Activated naive CD4-positive, alpha-beta T cell treated with anti-CD3 and anti-CD28 coated beads, Interleukin-2, amount 10 ng/mL, durations not matched to agents 7 days and 5 days (primary cell): ENCODE measurements at regions not wholly inside any gene's neighbourhood (a gene's known extent, or its start where the extent isn't known, plus 50 kb on each side); places are given as distances from the start of the nearest gene placed in this dataset.

Experiments
- CTCF ChIA-PET: fragments of 350-600 bp; sonication (Branson Sonifier 250); formaldehyde crosslinking; loops from one replicate; lab custom pipeline; 2021; ENCODE audit warnings: antibody characterized with exemption; lab: Charles Lee
- DNase-seq: peaks from one replicate; pipeline ENCODE4 v3.0.0-alpha.2; 2020
- H3K27ac Mint-ChIP-seq: one replicate; pipeline ENCODE4 v1.8.0; 2021; ENCODE audit warnings: mild to moderate bottlenecking, moderate library complexity, mixed read lengths
- H3K27me3 Mint-ChIP-seq: one replicate; pipeline ENCODE4 v1.8.0; 2021; ENCODE audit warnings: mild to moderate bottlenecking, mixed read lengths
- H3K36me3 Mint-ChIP-seq: one replicate; pipeline ENCODE4 v1.8.0; 2021; ENCODE audit warnings: mixed read lengths
- H3K4me1 Mint-ChIP-seq: one replicate; pipeline ENCODE4 v1.8.0; 2021; ENCODE audit warnings: mixed read lengths
- H3K4me3 Mint-ChIP-seq: one replicate; pipeline ENCODE4 v1.8.0; 2021; ENCODE audit warnings: mild to moderate bottlenecking, moderate library complexity, mixed read lengths
- H3K9me3 Mint-ChIP-seq: one replicate; pipeline ENCODE4 v1.8.0; 2021; ENCODE audit warnings: mixed read lengths

GRCh38 chr17:77427391-77427991 is 286.7 kb downstream of the SEC14L1 start:
- H3K9me3 Mint-ChIP-seq, result no peaks in the 10 kb centered on the region

DNA sequence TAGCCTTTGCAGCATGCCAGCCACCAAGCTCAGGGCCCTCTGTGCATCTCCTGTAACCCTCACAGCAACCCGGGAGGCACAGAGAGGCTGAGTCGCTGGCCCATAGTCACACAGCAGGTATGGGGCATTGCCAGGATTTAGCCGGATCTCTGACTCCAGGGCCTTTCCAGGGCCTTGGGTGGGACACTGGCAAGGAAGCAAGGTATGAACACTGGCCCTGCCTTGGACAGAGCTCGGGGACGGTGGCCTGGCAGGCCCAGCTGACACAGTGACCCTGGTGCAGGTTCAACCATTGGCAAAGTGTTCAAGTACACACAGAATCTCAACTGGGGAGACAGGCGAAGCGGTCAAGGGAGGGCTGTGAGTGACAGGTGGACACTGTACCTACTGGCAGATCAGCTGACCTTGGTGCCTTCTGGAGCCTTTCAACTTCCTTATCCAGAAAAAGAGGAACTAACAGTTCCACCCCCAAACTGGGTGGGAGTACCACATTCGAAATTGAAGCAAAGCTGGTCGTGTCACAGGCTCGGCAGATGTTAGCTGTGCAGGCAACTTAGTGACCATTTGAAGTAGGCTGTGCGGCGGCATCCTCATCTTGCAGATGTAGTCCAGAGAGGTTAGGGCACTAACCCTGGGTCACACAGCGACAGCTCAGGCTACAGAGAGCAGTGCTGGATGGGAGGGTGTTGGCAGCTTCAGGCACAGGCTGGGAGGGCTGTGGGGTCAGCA is 287.4 kb downstream of the SEC14L1 start:
- H3K27ac Mint-ChIP-seq, result peak overlapping the region; percentile 17
- peaks cover 37% of the 10 kb centered on the region for H3K36me3 Mint-ChIP-seq
- DNase-seq, result no peak
- peaks cover 93% of the 10 kb centered on the region for H3K4me1 Mint-ChIP-seq
- no peaks in the 10 kb centered on the region for H3K27me3 Mint-ChIP-seq
- H3K4me3 Mint-ChIP-seq, result no peak overlapping the region
- H3K9me3 Mint-ChIP-seq, result no peaks in the 10 kb centered on the region
- CTCF ChIA-PET, result interaction anchor here (1.1 to 13.6 kb wide), 11 partner anchors 9 to 114 kb away, joined by 3 to 119 read pairs (median 8); no protein-coding TSS in a partner anchor

More at GRCh38 chr17:77427391-77427991, 286.7 kb downstream of the SEC14L1 start:
- Mint-ChIP-seq H3K36me3 (peaks cover 37% of the 10 kb centered on the region), H3K4me1 (peaks cover 91% of the 10 kb centered on the region), H3K4me3 (no peak overlapping the region), H3K27ac (no peak overlapping the region), H3K27me3 (no peaks in the 10 kb centered on the region)
- DNase-seq, result no peak
- CTCF ChIA-PET, result interaction anchor here (1.4 to 13.6 kb wide), 3 partner anchors 27 to 65 kb away, joined by 4 to 119 read pairs (median 21); no protein-coding TSS in a partner anchor

DNA sequence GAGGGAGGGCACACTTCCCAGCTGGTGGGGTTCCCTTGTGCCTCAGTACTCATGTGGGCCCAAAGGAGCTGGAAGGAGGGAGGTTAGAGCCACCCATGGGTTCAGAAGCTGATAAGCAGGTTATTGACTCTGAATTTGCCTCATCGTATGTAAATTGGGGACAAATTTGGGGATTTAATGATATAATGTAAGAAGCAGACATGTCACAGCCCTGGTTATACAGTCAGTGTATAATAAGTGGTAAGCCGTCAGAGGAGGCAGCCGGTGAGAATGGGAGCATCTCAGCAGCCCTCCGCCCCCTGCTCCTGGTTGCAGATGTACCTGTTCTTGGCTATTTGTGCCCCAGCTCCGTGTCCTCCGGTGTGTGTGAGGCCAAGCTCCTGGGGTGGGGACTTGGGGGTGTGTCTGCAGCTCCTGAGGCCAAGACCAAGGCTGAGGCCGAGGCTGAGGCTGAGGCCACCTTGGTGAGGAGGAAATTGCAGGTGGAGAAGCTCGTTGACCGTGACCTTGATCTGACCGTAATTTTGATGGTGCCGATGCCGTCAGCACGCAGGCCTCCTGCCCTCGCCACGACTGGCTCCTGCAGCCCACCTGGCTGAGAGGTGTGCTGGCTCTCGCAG is 288.1 kb downstream of the SEC14L1 start:
- peaks cover 39% of the 10 kb centered on the region for H3K36me3 Mint-ChIP-seq
- no peak for DNase-seq
- no peaks in the 10 kb centered on the region for H3K27me3 Mint-ChIP-seq
- H3K27ac Mint-ChIP-seq, result peak overlapping the region; percentile 17
- peaks cover 94% of the 10 kb centered on the region for H3K4me1 Mint-ChIP-seq
- no peak overlapping the region for H3K4me3 Mint-ChIP-seq
- CTCF ChIA-PET, result interaction anchor here (1.1 to 13.6 kb wide), 20 partner anchors 7 to 113 kb away, joined by 3 to 119 read pairs (median 10); no protein-coding TSS in a partner anchor
- no peaks in the 10 kb centered on the region for H3K9me3 Mint-ChIP-seq

GRCh38 chr17:77429369-77429968 is 288.7 kb downstream of the SEC14L1 start:
- H3K9me3 Mint-ChIP-seq, result no peaks in the 10 kb centered on the region
- H3K27ac Mint-ChIP-seq, result peak overlapping the region; percentile 74
- peaks cover 96% of the 10 kb centered on the region for H3K4me1 Mint-ChIP-seq
- no peak overlapping the region for H3K4me3 Mint-ChIP-seq
- CTCF ChIA-PET, result interaction anchor here (0.7 to 13.6 kb wide), 35 partner anchors 8 to 584 kb away, joined by 3 to 119 read pairs (median 6); no protein-coding TSS in a partner anchor
- peaks cover 44% of the 10 kb centered on the region for H3K36me3 Mint-ChIP-seq
- no peaks in the 10 kb centered on the region for H3K27me3 Mint-ChIP-seq
- DNase-seq, result no peak

DNA sequence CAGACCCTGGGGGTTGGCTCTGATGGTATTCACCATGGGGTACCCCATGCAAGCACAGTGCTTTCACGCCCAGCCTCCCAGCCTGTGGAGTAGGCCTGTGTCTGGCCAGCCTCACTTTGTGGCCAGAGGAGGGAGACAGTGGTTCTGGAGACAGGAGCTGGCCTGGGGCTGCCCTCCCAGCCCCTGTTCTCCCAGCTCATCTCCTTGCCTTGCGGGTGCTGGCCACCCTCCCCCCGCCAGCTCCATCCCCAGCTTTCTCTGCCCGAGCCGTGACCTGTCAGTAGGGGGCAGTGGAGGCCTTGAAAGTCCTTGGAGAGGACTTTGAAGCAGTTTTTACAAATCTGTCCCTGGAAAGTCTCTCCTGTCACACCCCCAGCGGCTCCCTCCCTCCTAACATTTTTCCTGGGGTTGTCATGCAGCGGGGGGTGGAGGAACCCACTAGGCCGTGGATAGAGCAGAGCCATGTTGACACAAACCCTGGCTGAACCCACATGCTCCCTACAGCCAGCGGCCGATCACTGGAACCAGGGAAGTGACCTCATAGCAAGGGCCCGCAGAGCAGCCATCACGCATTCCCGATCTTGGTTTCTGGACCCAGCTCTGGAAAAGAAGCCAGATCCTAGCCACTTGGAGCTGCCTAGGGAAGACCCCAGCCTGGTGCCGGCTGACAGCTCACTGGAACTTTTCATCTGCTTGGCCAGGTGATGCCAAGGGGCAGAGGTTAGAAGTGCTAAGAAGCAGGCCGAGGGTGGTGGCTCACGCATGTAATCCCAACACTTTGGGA is 289.4 kb downstream of the SEC14L1 start:
- Mint-ChIP-seq H3K4me1 (peaks cover 96% of the 10 kb centered on the region), H3K4me3 (no peak overlapping the region), H3K27ac (peak overlapping the region; percentile 83), H3K9me3 (no peaks in the 10 kb centered on the region), H3K27me3 (no peaks in the 10 kb centered on the region), H3K36me3 (peaks cover 51% of the 10 kb centered on the region)
- DNase-seq, result peak; percentile 90
- CTCF ChIA-PET, result interaction anchor here (0.7 to 13.6 kb wide), 35 partner anchors 8 to 583 kb away, joined by 3 to 119 read pairs (median 6); no protein-coding TSS in a partner anchor

DNA sequence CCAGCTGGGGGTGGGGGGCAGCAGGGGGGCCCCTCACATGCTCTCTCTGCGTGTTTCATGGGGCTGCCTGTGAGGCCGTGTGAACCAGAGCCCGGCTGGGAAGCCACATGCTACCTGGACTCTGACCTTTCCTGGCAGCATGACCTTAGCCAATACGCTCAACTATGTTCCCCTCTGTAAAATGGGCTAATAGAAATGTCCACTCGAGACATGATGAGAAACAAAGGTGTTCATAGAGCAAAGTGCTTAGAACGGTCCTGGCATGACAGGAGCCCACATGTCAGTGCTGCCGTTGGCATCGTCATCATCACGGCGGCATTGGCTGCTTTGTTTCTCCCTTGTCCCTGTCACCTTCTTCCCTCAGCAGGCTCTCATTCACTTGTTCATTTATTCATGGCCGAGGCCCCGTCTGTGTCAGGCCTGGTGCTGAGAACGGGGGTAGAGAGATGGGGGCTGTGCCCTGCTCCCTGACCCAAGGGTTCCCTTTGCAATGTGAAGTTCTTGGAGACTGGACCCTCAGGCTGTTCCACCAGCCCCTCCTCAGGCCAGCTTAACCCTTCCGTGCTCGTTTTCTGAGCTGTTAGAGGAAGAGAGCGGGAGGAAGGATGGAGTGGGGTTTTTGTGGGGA is 291.4 kb downstream of the SEC14L1 start:
- CTCF ChIA-PET, result interaction anchor here (1.4 to 13.6 kb wide), 6 partner anchors 9 to 60 kb away, joined by 4 to 119 read pairs (median 18); no protein-coding TSS in a partner anchor

GRCh38 chr17:77432742-77433141 is 292.0 kb downstream of the SEC14L1 start:
- CTCF ChIA-PET, result interaction anchor here (1.2 to 13.6 kb wide), 7 partner anchors 8 to 59 kb away, joined by 3 to 119 read pairs (median 13); no protein-coding TSS in a partner anchor
- peak; percentile 60 for DNase-seq
- peak overlapping the region; percentile 98 for H3K27ac Mint-ChIP-seq
- H3K4me1 Mint-ChIP-seq, result peaks cover 97% of the 10 kb centered on the region
- H3K36me3 Mint-ChIP-seq, result peaks cover 60% of the 10 kb centered on the region
- H3K4me3 Mint-ChIP-seq, result peak overlapping the region; percentile 91
- no peaks in the 10 kb centered on the region for H3K9me3 Mint-ChIP-seq
- no peaks in the 10 kb centered on the region for H3K27me3 Mint-ChIP-seq

More for the DNA sequence above, 291.4 kb downstream of the SEC14L1 start:
- Mint-ChIP-seq H3K36me3 (peaks cover 59% of the 10 kb centered on the region), H3K4me1 (peaks cover 96% of the 10 kb centered on the region), H3K9me3 (no peaks in the 10 kb centered on the region), H3K27ac (peak overlapping the region; percentile 83), H3K27me3 (no peaks in the 10 kb centered on the region), H3K4me3 (peak overlapping the region; percentile 91)
- DNase-seq, result no peak

DNA sequence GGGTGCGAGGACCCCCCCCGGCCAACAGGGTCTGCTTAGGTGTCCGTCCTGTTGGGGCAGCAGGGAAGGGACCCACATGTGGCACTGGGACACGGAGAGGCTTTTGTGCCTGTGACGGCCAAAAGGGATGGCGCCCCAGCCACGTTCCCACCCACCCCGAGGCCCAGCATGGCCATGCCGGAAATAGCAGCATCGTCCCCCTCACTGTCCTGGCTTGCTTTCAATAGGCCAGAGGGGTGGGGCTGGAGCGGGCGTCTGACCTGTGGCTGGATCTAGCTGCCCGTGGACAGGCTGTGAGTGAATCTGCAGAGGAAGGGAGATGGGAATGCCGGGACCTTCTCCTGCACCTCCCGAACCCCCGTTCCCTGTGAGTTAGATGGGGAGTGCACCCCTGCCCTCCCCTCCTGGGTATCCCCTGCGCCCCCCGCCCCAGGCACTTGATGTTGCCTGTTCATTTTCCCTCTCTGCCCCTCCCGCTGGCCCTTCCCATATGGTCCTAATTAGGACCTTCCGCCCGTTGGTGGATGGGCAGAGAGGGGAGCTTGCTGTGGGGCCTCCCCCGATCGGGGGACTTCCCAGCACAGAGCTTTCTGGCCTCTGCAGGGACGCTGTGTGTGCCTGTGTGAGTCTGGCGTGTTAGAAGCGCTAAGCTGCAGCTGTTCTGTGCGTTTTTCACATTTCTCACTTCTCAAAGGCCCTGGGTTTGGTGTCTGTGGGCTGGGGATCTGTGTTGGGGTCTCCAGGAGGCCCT is 292.8 kb downstream of the SEC14L1 start:
- Mint-ChIP-seq H3K4me3 (peak overlapping the region; percentile 91), H3K9me3 (no peaks in the 10 kb centered on the region), H3K27ac (peak overlapping the region; percentile 98), H3K27me3 (no peaks in the 10 kb centered on the region), H3K4me1 (peaks cover 97% of the 10 kb centered on the region), H3K36me3 (peaks cover 62% of the 10 kb centered on the region)
- CTCF ChIA-PET, result interaction anchor here (0.9 to 13.6 kb wide), 6 partner anchors 12 to 72 kb away, joined by 3 to 119 read pairs (median 5); no protein-coding TSS in a partner anchor
- DNase-seq, result peak; percentile 54

DNA sequence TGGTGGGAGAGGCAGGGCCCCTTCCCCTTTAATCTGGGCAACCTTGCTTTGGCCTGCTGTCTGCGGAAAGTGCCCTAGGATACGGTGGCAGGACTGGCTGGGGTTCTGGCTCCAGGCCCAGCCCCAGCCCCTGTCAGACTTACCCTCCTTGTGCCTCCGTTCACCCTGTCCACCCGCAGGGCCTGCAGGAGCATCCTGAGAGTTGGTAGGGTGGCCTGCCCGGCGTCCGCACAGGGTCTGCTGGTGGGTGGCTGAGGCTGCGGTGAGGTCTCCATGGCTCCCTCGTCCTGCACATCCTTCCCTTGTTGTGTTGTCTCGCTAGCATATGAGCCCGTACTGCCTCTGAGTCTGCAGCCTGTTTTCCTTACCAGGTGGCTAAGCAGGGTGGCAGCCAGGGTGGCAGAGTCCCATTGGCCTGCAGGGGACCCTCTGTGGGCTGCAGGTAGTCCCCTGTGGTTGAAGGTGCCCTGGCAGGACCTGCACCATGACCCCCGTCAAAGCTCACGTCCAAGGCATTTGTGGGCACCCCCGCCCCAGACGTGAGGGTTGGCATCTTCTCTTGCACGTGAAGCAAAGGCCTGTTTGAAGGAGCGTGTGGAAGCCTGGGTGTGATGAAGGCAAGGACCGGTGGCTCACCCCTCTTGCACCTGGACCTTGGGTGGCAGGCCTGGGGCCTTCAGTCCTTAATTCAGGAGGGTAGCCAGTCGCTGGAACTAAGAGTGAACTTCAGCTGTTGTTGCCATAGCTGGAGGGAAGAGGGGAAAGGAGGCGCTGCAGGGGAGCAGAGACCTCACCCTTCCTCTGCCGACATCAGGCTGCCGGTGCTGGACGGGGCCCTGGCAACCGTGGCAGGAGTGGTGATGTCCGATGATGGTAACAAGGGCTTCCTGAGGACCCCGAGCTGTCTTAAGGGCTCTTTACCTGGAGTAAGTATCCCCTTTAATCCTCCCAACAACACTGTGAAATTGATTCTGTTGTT is 293.7 kb downstream of the SEC14L1 start:
- no peaks in the 10 kb centered on the region for H3K9me3 Mint-ChIP-seq
- CTCF ChIA-PET, result interaction anchor here (0.9 to 13.6 kb wide), 4 partner anchors 10 to 73 kb away, joined by 3 to 119 read pairs (median 10); no protein-coding TSS in a partner anchor
- no peak for DNase-seq
- peak overlapping the region; percentile 91 for H3K4me3 Mint-ChIP-seq
- peak overlapping the region; percentile 98 for H3K27ac Mint-ChIP-seq
- peaks cover 97% of the 10 kb centered on the region for H3K4me1 Mint-ChIP-seq
- H3K27me3 Mint-ChIP-seq, result no peaks in the 10 kb centered on the region
- H3K36me3 Mint-ChIP-seq, result peaks cover 62% of the 10 kb centered on the region

DNA sequence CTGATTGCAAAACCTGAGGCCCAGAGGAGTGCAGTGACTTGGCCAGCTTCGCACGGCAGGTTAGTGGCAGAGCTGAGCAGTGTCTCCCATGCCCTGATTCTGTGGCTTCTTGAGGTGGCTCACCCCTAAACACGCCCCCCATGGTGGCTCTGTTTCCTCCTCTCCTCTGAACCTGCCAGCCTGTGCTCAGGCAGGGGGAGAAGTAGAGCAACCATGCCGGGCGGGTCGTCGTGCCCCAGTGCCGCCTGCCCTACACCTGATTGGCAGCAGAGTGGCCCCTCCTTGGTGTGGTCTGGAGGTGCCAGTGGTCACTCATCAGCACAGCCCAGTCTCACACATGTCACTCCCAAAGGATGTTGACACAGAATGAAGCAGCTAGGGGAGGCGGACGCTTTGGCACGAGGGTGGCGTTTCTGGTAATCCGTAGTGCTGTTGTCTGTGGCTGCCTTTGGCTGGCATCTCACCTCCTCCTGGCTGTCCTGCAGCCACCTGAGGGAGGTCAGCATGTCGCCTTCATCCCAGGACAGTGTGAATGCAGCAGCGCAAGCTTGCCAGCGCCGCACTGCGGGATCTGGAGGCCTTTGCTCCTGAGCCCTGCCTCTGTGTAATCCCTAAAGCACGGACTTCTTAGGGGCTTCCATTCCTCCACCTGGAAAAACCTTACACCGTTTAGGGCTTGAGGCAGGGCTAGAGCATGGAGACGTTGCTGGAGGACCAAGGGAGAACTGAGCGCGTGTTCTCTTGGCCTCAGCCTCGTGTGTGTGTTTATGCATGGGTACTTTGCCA is 294.7 kb downstream of the SEC14L1 start:
- H3K9me3 Mint-ChIP-seq, result no peaks in the 10 kb centered on the region
- H3K27ac Mint-ChIP-seq, result peak overlapping the region; percentile 98
- no peaks in the 10 kb centered on the region for H3K27me3 Mint-ChIP-seq
- H3K4me1 Mint-ChIP-seq, result peaks cover 97% of the 10 kb centered on the region
- peak; percentile 68 for DNase-seq
- peaks cover 63% of the 10 kb centered on the region for H3K36me3 Mint-ChIP-seq
- CTCF ChIA-PET, result interaction anchor here (1.3 to 13.6 kb wide), 4 partner anchors 9 to 57 kb away, joined by 3 to 119 read pairs (median 10); no protein-coding TSS in a partner anchor
- peak overlapping the region; percentile 91 for H3K4me3 Mint-ChIP-seq
